Endothelial cell of umbilical vein (primary cell): ENCODE measurements at regions not wholly inside any gene's neighbourhood (a gene's known extent, or its start where the extent isn't known, plus 50 kb on each side); places are given as distances from the start of the nearest gene placed in this dataset.

Experiments
- BruUV-seq: library from RNA; stranded (reverse); fragments of 400-500 nt; replicated peaks from 2 replicates; lab custom pipeline; 2021; lab: Mats Ljungman, UMichigan
- CTCF ChIA-PET: fragments of 300-600, 350-600 bp; sonication (Branson Sonifier 250); formaldehyde crosslinking; loops from one replicate; lab custom pipeline; 2021; ENCODE audit warnings: antibody characterized with exemption, inconsistent platforms; lab: Charles Lee
- POLR2A ChIA-PET: fragments of 300-600, 350-600 bp; sonication (Branson Sonifier 250); formaldehyde crosslinking; loops from one replicate; lab custom pipeline; 2021; ENCODE audit warnings: antibody characterized with exemption, inconsistent platforms; lab: Charles Lee
- DNase-seq: peaks from one replicate; pipeline ENCODE4 v3.0.0-alpha.2; 2011; ENCODE audit warnings: low read depth, low spot score
- FAIRE-seq: peaks from 2 replicates; lab custom pipeline; 2011; peaks lifted over from hg19 to GRCh38; lab: Jason Lieb, UNC
- H2AFZ ChIP-seq: 2 replicates; pipeline ENCODE4 v1.6.0; 2012; ENCODE audit warnings: low read depth, low read length, control low read depth, inconsistent platforms
- H3K27ac ChIP-seq: 2 replicates; pipeline ENCODE4 v1.5.1; 2011; ENCODE audit warnings: low read depth, mild to moderate bottlenecking, control low read depth, low read length, moderate library complexity; ENCODE audit not compliant: insufficient read depth
- H3K27me3 ChIP-seq, 2 experiments: 2 replicates each; pipeline versions ENCODE4 v1.6.0 to v1.6.1; 2011; ENCODE audit warnings: low read length in 2 of 2, mixed read lengths in 1 of 2; ENCODE audit not compliant: control insufficient read depth in 2 of 2, insufficient read depth in 2 of 2
- H3K36me3 ChIP-seq, 2 experiments: 2 replicates in 1 of 2; 3 replicates in 1 of 2; pipeline ENCODE4 v1.5.1; 2011; ENCODE audit warnings: low read length in 2 of 2, mild to moderate bottlenecking in 1 of 2, moderate library complexity in 1 of 2; ENCODE audit not compliant: control insufficient read depth in 2 of 2, insufficient read depth in 2 of 2; ENCODE audit errors: extremely low read depth in 1 of 2
- H3K4me1 ChIP-seq: 3 replicates; pipeline ENCODE4 v1.5.1; 2011; ENCODE audit warnings: mild to moderate bottlenecking, low read length; ENCODE audit not compliant: control insufficient read depth, insufficient read depth; ENCODE audit errors: extremely low read depth
- H3K4me2 ChIP-seq: 2 replicates; pipeline ENCODE4 v1.6.1; 2011; ENCODE audit warnings: low read length, control low read depth, mixed read lengths; ENCODE audit not compliant: insufficient read depth
- H3K4me3 ChIP-seq, 3 experiments: fragments of 200-600 bp in 1 of 3; sonication (generic), shearing (Covaris generic) in 1 of 3; replicated peaks in 1 of 3; 2 replicates each; pipeline ENCODE4 v1.5.1; 2011 to 2016; ENCODE audit warnings: control low read depth in 3 of 3, low read length in 3 of 3, mild to moderate bottlenecking in 2 of 3, inconsistent platforms in 1 of 3, low read depth in 1 of 3, moderate library complexity in 1 of 3; ENCODE audit not compliant: insufficient read depth in 1 of 3
- H3K79me2 ChIP-seq: 2 replicates; pipeline ENCODE4 v1.6.0; 2012; ENCODE audit warnings: low read length, inconsistent platforms; ENCODE audit not compliant: control insufficient read depth, insufficient read depth
- H3K9ac ChIP-seq: replicated peaks from 2 replicates; pipeline ENCODE3; 2011; ENCODE audit warnings: low read length, control low read depth; ENCODE audit not compliant: insufficient read depth; ENCODE audit errors: extremely low read depth
- H3K9me1 ChIP-seq: replicated peaks from 3 replicates; pipeline ENCODE4 v1.6.0; 2011; ENCODE audit warnings: mild to moderate bottlenecking, low read length; ENCODE audit not compliant: control insufficient read depth, insufficient read depth; ENCODE audit errors: extremely low read depth
- H3K9me3 ChIP-seq: replicated peaks from 2 replicates; pipeline ENCODE4 v1.5.1; 2012; ENCODE audit warnings: low read length, inconsistent platforms; ENCODE audit not compliant: control insufficient read depth, insufficient read depth
- H4K20me1 ChIP-seq: replicated peaks from 2 replicates; pipeline ENCODE3; 2011; ENCODE audit warnings: mild to moderate bottlenecking, low read length; ENCODE audit not compliant: control insufficient read depth, insufficient read depth; ENCODE audit errors: extremely low read depth
- CTCF ChIP-seq, 2 donors: IDR thresholded peaks; 1 replicate in 1 of 2; 2 replicates in 1 of 2; pipeline ENCODE4 v1.5.1; 2011; ENCODE audit warnings: low read length in 2 of 2, mild to moderate bottlenecking in 2 of 2, moderate library complexity in 2 of 2, control low read depth in 1 of 2, inconsistent platforms in 1 of 2, low read depth in 1 of 2; ENCODE audit not compliant: insufficient read depth in 1 of 2; ENCODE audit errors: extremely low read depth in 1 of 2
- EZH2 ChIP-seq: IDR thresholded peaks from 2 replicates; pipeline ENCODE4 v1.6.1; 2012; ENCODE audit warnings: borderline replicate concordance, low read depth, mild to moderate bottlenecking, moderate library complexity, low read length, inconsistent platforms; ENCODE audit not compliant: severe bottlenecking
- FOS ChIP-seq: IDR thresholded peaks from 2 replicates; pipeline ENCODE4 v1.6.1; 2011; ENCODE audit warnings: mild to moderate bottlenecking, low read length, moderate library complexity, borderline replicate concordance; ENCODE audit not compliant: insufficient read depth
- GATA2 ChIP-seq: IDR thresholded peaks from 2 replicates; pipeline ENCODE4 v1.7.0; 2011; ENCODE audit warnings: low read depth, mild to moderate bottlenecking, moderate library complexity, mixed read lengths, low read length; ENCODE audit not compliant: insufficient read length, insufficient read depth
- JUN ChIP-seq: IDR thresholded peaks from 2 replicates; pipeline ENCODE4 v1.6.1; 2011; ENCODE audit warnings: borderline replicate concordance, low read depth; ENCODE audit not compliant: insufficient read length, insufficient read depth
- MAX ChIP-seq: IDR thresholded peaks from 2 replicates; pipeline ENCODE4 v1.6.1; 2011; ENCODE audit not compliant: insufficient read depth, insufficient read length
- MYC ChIP-seq: IDR thresholded peaks from one replicate; pipeline ENCODE4 v1.6.1; 2011; ENCODE audit warnings: mild to moderate bottlenecking, low read depth, low read length
- POLR2A ChIP-seq: IDR thresholded peaks from 2 replicates; pipeline ENCODE4 v1.6.1; 2012; ENCODE audit warnings: low read depth, mild to moderate bottlenecking, control low read depth, low read length
- POLR2AphosphoS5 ChIP-seq: IDR thresholded peaks from 2 replicates; pipeline ENCODE4 v1.6.1; 2012; ENCODE audit warnings: low read depth, mild to moderate bottlenecking, control low read depth, low read length, moderate library complexity; ENCODE audit not compliant: insufficient read depth
- dilution Hi-C: fragments of 300-500 bp; cut with MboI; formaldehyde crosslinking; loops from one replicate; pipeline ENCODE4 v1.15.0; 2019; ENCODE audit warnings: low sequenced_read_pairs; ENCODE audit not compliant: extremely low pct_ligation_motif_present
- intact Hi-C: fragments of 100-400 bp; cut with micrococcal nuclease; formaldehyde crosslinking; loops from one replicate; pipeline ENCODE4 v1.10.0; 2022

- TF ChIP-seq MAX, result no peak
- no peak for TF ChIP-seq MYC
- no peak for TF ChIP-seq CTCF (IDR thresholded peaks at IDR 0.05; ENCODE audit: extremely low read depth in 1 of 2, insufficient read depth in 1 of 2, low read depth in 1 of 2, low read length in 2 of 2)
- no peak for TF ChIP-seq JUN
- no peak for TF ChIP-seq GATA2
- TF ChIP-seq EZH2, result no peak
- TF ChIP-seq FOS, result no peak
- TF ChIP-seq POLR2AphosphoS5, result no peak
- no peak for TF ChIP-seq POLR2A
- DNase-seq, result no peak
- no peak overlapping the region for H3K4me3 ChIP-seq
- no peak overlapping the region for H2AFZ ChIP-seq
- no peaks in the 10 kb centered on the region for H3K36me3 ChIP-seq
- no peaks in the 10 kb centered on the region for H4K20me1 ChIP-seq
- H3K79me2 ChIP-seq, result no peaks in the 10 kb centered on the region
- H3K9ac ChIP-seq, result no peak overlapping the region
- H3K27me3 ChIP-seq, result no peaks in the 10 kb centered on the region
- POLR2A ChIA-PET, result no interaction called here
- no peak overlapping the region for H3K4me2 ChIP-seq
- no peaks in the 10 kb centered on the region for H3K9me3 ChIP-seq
- no peaks in the 10 kb centered on the region for H3K4me1 ChIP-seq
- intact Hi-C loops (no loop called here), dilution Hi-C loops (no loop called here)
- CTCF ChIA-PET, result no interaction called here
- H3K9me1 ChIP-seq, result no peaks in the 10 kb centered on the region
- no peak for FAIRE-seq
- BruUV-seq, result no TSS peak
- H3K27ac ChIP-seq, result no peak overlapping the region
Observed at GRCh38 chr6:163701762-163702161, 287.2 kb downstream of the QKI start.
